ENCODE measurements at regions not wholly inside any gene's neighbourhood (a gene's known extent, or its start where the extent isn't known, plus 50 kb on each side); places are given as distances from the start of the nearest gene placed in this dataset.

DNA sequence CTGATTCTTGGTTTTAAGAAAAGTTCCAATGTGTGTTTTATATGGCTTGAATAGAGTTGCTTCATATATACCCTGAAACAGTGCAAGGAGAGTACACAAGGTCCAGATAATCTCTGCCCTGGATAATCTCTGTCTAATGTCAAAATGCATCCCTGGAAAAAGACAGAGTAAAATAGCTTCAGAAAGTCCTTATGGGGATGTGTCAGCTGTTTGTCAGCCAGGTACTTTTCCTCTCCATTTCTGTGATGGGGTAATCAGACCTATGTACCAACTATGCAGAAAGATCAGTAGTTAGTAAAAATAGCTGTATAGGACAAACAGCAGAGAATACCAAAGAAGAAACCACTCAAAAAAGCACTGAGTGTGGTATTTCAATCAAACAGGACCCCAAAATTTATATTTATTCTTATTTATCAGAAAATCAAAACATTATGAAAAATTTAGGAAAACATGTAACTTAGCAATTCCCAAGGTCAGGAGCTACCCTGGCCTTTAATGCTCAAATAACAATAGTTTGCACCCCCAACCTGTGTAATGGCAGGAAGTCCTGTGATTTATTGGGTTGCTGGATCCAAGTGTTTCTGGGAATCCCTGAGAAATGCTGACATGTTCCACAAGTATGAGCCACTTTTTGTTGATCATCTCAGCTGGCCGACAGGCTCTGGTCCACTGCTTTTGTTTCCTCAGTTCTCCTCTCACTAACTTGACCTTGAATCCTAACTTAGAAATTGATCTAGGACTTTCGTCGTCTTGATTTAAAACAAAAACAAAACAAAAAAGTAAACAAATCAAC lies 69.6 kb downstream of the MDH1 start:
- DNase-seq, result no peak

DNA sequence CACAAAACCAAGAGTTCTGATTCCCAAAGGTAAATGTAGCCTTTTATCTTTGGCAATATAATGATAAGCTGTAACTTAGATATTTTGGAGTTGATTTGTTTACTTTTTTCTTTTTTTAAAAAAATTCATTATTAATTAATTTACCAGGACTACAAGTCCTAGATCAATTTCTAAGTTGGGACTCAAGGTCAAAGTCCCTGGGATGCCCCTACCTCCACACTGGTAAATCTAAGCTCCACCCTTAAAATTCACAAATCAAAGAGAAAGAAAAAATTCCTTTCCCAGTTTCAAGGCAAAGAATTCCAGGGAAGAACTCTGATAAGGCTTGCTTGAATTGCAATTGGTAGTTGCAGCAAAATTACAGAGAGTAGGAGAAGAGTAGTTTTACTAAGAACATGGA lies 71.3 kb downstream of the MDH1 start:
- no peak for DNase-seq

DNA sequence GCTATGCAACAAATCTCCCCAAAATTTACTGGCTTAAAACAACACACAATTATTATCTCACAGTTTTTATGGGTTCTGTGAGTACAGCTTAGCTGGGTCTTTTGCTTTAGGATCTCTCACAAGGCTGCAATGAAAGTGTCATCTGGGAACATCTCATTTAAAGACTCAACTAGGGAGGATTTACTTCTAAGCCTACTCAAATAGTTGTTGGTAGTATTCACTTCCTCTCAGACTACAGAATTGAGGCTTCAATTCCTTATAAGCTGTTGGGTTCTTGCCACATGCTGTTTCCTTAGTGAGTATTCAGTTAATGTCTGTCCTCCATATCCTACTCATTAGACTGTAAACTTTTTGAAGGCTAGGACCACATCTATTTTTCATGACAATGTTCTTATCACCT lies 72.3 kb downstream of the MDH1 start:
- no peak for DNase-seq

DNA sequence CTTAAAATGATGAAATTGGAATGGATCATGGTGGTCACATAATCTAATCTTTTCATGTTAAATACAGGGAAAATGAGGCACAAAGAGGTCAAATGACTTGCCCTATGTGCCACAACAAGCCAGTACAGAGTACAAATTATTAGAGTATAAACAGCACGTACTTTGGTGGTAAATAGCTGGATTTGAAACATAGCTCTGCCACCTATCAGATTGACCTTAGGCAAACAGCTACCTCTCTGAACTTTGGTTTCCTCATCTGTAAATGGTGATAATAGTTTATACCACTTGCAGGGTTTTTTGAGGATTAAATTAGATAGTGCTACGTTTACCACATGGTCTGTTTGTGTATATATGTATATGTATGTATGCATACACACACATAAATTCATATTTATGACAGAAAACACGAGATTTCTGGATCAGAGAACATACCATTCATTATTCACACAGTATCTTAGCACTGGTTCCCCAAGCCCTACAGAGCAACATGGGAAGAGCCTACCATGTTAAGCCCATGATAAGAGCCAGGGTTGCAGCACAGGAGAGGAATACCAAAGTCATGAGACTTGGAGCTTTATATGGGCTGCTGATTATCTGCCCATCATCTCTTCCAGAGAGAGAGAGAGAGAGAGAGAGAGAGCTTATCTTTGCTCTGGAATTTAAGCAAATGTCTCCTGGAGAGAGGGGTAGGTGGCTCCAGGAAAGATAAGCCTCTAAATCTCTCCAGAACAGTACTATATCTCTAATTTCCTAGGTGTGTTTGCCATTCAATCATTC lies 73.5 kb downstream of the MDH1 start:
- no peak for DNase-seq

DNA sequence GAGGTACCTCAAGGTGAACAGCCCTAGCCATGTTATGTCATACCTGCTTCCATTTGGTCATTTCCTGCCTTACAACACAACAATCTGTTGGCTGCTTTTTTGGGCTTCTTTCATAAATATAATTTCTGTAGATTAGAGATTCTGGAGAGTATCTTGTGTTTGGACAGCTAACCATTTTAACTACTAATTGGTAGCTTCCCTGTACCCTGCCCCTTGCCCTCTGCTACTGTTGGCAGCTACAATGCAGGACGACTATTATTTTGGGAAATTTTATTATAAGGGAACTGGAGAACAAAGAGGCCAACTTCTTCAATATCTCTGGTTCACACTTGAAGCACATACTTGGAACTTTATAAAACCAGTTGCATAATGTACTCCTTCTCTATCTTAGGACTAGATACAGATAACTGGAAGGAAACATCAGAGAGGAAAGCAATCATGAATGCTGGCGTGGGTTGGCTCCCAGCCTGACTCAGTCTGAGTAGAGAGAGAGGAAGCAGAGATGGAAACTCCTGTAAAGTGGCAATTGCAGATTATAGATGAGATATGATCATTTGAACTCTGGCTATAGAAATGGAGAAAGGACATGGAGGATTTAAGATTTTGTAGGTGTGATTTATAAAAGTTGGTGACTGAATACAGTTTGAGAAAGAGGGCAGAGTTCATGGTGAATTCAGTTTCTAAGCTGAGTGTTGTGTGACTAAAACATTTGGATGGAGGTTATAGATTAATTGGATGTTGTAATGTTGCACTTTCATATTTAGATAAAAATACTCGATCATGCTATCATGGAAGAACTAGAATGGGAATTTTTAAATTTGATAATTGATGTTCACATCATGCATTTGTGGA lies 74.5 kb downstream of the MDH1 start:
- DNase-seq, result no peak

DNA sequence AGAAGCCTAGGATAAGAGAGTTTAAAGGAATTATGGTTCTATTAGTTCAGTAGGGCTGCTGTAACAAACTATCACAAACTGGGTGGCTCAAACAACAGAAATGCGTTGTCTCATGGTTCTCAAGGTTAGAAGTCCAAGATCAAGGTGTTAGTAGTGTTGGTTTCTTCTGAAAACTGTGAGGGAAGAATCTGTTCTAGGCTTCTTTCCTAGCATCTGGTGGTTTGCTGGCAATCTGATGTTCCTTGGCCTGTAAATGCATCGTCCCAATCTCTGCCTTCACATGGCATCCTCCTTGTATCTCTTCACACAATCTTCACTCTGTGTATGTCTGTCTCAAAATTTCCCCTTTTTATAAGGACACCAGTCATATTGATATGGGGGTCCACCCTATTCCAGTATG lies 76.3 kb downstream of the MDH1 start:
- no peak for DNase-seq

DNA sequence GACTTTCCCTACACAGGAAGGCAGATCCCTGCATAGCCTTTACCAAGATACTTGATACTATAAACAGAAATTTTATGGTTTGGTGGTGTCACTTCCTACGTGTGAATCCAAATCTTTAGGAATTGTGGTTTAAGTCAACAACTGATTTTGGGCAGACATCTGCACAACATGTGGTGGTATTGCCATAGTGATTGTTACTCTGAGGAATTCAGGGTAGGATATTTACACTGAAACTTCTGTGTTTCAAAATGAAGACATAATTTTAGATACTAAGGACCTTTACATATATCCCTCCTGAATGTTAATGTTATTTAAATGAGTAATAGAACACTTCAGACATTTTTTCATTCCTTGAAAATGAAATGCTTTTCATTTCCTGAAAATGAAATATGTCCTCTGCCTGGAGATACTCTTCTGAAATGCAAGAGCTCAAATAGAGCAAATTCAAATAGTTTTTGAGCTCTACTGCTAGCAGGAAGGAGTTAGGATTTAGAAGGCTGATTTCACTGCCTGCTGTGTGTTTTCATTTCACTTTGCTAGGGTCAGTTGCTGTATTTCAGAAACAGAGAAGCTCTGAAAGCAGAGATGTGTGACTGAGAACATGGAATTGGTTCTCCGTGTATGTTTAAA lies 77.2 kb downstream of the MDH1 start:
- no peak for DNase-seq

DNA sequence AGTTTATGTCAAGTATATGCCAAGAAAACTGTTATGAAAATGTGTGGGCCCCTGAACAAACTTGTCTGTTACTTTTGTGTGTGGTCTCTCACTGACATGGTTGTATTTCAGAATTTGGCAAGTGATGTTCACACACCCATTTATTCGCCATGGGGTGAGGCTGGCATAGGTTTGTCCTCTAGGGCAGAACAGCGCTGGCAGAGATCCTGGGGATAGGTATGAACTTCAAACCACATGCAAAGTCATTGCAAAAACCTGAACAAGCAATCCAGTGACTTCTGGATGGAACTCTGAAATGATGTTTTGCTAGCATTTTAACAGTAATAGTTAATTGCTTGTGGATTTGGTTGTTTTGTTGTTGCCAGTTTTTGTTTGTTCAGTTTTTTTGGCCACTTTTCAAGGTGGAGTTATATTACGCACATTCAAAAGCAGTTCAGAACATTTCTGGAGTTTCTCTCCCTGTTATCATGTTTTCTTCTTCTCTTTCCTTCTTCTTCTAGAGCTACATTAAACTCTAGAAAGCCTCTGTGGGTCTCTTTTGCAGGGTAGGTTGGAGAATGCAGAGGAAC lies 78.5 kb downstream of the MDH1 start:
- DNase-seq, result peak; percentile 38

DNA sequence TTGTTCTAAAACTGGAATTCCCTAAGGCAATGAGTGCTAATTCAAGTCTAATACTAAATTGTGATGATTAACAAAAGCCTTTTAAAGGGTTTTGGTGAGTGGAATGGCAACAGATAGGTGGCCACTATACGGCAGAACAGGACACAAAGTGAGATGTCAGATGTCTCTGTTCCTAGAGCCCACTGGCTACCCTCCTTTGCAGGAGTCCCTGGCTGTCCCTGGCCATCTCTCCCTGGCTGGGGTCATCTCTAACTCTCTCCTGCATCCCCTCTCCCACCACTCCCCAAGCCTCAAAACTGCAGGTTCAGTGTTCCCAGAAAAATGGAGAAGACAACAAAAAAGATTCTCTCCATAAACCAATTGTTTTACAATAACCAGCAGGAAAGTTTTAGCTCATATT lies 79.2 kb downstream of the MDH1 start:
- no peak for DNase-seq

DNA sequence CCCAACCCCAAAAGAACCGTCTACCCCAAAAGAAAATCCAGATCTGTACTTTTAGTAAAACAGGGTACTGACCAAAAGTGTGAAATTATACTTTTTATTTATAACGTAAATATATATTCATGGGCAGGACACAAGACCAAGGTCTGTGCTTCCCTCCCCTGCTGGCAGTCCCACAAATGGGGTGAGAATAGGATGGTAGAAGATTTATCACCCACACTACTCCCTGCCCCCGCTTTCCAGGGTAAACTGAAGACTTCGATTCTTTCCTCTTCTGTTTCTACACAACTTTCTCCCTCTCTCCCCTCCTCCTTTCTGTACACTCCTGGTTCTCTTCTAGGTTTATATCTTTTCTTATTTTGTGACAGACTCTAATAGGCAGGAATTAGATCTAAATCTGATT lies 79.7 kb downstream of the MDH1 start:
- DNase-seq, result no peak

DNA sequence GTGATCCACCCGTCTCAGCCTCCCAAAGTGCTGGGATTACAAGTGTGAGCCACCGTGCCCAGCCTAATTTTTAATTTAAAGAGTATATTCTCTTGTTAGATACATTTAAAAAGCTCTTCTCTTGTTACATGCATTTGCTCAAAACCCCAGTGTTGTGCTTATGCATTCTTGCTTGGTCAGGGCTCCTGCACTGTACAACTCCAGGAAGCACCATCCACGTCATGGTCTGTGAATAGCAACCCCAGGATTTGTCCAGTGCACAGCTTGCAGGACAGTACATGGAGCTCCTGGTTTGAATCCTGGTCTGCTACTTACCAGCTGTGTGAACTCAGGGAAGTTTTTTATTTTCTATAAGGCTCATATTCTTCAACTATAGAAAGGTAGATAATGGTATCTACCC lies 80.8 kb downstream of the MDH1 start:
- DNase-seq, result no peak

DNA sequence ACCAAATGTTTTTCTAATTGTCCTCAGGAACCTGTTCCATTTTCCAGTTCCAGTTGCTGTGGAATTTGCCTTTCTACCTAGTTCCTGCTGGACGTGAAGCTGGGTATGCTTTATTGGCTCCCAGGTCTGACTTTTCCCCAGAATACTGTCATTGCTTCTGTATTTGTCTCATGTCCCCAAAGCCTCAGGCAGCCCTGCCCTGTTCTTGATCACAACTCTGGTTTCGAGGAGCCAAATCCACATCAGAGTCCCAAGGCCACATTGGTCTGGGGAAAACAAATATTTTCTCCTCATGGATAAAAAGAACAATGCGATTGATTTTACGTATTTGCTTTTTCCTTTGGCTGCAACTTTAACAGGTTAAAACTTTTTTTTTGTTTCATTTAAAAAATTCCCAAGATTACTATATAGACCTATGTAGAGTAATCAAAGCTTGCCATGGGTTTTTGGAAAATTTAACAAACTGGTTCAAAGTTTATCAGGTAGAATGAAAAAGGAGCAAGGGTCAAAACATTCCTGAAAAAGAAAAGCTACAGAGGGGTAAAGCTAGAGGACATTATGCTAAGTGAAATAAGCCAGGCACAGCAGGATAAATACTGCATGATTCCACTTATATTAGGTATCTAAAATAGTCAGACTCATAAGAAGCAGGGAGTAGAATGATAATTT lies 85.2 kb downstream of the MDH1 start:
- no peak for DNase-seq

DNA sequence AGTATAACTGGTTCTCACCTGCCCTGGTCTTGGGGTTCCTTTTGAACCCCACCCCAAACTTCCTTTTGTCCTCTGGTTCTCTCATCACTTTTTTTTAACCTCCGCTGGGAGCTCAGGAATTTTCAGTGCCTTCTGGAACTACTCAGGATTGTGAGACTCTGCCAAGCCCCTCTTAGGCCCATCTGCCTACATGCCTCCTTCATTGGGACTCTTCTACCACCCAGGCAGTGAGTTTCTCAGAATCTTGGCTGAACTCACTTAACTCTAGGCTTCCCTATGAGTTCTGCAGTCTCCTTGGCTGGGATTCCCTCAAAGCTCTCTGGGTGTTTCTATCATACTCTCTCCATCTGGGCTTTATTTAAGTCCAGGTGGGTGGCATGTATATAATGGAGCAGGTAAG lies 86.3 kb downstream of the MDH1 start:
- DNase-seq, result no peak

DNA sequence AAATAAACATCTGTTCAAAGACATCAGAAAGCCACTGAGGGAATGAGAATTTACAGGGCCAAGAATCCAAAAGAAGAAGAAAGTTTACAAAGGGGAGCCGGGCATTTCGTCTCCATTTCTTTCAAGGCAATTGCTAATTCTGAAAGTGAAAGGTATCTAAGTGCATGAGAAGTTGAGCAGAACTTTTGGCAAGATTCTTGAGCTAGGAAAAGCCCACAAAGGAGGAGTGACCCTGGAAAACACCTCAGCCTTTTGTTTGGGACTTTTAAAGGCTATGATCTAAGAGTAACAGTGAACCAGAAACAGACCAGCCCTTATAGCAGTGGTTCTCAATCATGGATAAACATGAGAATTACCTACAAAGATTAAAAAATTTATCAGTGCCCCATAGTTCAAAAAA lies 87.4 kb downstream of the MDH1 start:
- DNase-seq, result no peak

DNA sequence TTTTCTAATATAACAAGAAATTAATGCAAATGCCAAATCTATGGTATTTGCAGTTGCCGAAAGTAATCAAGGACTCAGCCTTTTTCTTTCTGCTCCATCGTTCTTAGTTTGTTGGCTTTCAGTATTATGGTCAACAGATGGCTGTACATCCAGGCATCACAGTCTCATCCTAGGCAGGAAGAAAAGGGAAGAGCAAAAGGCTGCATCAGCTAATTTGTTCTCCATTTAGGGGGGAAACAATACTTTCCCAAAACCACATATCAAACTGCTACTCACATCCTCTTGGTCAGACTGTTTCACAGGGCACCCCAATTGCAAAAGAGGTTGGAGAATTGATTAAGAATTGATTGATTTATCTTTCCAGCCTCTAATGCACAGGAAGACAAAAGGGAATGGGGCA lies 89.3 kb downstream of the MDH1 start:
- no peak for DNase-seq

DNA sequence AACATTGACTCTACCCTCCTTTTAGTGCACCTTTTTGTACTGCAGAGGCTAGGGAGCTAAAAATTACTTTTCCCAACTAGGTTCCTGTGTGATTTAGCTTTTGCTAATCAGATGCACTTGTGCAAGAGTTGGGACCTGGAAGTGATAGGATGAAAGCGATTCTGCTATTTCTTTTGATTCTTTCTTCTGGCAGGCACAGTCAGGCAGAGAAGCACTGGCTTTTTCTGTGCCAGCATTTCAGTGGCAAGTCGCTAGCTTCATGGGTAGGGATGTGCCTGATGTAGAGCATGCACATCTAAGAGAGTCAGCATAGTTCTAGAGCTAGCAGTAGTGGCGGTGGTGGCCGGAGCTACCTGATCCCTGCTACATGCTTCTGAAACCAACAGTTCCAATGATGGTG lies 89.8 kb downstream of the MDH1 start:
- no peak for DNase-seq

DNA sequence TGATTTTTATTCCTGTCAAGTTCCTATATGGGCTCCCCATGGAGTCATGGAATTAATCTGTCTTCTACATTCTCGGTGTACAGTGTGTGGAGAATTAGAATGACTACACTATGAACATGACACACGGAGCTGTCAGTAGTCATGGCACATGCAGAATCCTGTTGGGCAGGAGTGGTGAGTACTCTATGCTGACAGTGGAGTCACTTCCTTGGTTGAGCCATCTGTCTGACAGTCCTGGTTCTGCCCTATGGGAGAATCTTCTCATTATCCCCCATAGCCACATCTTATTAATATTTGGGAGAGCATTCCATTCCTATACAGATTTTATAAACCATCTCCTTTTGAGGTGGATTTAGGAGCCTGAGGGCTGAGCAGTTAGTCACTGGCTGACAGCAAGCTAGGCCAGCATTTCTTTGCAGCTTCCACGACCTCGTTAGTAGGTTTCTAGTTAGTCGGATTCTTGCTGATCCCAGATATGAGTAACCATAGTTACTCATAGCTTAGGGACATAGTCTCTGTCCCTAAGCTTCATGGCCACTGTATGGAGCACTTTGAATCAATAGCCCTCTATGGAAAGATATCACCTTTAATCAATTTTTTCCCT lies 90.6 kb downstream of the MDH1 start:
- no peak for DNase-seq

DNA sequence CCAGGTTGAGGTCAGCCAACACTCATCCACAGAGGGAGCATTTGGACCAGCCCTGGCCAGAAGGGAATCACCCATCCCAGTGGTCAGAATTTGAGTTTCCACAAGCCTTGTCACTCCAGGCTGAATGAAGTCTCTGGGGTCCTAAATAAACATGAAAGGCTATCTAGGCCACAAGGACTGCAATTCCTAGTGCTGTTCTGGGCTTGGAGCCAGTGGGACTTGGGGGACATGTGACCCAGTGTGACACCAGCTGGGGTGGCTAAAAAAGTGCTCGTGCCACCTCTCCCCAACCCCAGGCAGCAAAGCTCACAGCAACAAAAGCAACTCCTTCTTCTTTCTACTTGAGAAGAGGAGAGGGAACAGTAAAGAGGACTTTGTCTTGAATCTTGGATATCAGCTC lies 91.7 kb downstream of the MDH1 start:
- no peak for DNase-seq

DNA sequence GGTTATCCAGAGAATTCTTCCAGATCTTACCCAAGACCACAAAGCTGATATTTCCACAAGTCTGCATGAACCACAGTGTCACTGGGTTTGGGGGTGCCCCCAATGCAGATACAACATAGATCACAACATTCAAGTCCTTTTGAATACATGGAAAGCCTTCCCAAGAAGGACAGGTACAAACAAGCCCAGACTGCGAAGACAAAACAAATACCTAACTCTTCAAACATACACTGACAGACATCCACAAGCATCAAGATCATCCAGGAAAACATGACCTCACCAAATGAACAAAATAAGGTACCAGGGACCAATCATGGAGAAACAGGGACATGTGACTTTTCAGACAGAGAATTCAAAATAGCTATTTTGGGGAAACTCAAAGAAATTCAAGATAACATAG lies 93.1 kb downstream of the MDH1 start:
- DNase-seq, result no peak

DNA sequence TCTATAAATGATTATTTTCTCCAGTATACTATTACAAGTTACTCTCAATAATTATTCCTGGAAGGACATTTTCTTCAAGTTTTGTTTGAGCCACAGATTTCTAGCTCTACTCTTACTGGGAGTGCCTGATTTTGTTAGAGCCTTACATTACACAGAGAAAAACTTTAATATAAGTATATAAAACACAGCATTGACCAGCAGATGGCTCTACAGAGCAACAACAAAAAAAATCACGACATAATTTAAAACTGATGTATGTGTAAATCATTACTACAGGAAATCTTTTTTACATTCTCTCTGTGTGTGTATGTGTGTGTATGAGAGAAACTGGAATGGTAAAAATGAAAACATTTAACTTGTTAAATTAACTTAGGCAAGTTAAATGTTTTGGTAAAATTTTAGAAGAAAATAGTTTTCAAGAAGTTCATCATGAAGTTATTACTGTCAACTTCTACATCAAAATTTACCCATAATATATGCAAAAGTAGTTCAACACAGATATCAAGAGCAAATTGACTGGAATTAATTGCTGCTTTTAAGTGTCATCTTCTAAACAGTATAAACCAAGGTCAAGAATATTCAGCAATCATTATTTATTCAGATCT lies 103.3 kb downstream of the MDH1 start:
- DNase-seq, result peak; percentile 38

DNA sequence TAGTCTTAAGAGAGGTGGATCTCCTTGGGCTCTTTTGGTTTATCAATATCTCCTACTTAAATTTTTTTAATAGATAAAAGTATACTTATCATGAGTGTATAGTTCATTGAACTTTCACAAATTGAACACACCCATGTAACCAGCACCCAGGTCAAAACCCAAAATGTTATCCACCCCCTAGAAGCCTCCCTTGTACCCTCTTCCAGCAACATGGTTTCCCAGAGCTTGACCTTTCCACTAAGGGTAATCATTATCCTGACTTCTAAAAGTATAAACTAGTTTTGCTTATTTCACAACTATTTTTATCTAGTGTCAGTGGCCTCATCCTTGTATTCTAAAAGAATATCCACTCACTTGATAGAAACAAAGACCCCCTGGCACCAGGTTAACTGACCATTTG lies 106.8 kb downstream of the MDH1 start:
- no peak for DNase-seq

Measured in RPMI8226 (cell line).